ENCODE measurements at regions not wholly inside any gene's neighbourhood (a gene's known extent, or its start where the extent isn't known, plus 50 kb on each side); places are given as distances from the start of the nearest gene placed in this dataset.

DNA sequence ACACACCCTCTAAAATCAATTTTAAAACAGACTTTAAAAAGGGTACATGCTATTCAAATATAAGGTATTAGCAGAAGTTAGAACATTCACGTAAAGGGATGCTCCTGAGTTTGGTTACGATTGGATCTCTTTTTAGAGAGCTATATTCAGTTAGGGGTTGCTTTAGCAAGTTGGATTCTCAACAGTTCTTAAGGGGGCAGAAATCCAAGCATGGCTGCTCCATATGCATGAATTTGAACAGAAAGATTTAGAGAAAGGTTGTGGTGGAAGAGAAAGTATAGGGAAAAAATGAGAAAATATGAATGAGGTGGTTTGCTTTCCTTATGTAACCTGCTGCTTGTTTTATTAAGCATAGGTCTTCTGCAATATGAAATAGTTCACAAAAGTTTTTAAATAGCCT lies 855.1 kb downstream of the SORCS1 start:
- TF ChIP-seq, protein P1, sequence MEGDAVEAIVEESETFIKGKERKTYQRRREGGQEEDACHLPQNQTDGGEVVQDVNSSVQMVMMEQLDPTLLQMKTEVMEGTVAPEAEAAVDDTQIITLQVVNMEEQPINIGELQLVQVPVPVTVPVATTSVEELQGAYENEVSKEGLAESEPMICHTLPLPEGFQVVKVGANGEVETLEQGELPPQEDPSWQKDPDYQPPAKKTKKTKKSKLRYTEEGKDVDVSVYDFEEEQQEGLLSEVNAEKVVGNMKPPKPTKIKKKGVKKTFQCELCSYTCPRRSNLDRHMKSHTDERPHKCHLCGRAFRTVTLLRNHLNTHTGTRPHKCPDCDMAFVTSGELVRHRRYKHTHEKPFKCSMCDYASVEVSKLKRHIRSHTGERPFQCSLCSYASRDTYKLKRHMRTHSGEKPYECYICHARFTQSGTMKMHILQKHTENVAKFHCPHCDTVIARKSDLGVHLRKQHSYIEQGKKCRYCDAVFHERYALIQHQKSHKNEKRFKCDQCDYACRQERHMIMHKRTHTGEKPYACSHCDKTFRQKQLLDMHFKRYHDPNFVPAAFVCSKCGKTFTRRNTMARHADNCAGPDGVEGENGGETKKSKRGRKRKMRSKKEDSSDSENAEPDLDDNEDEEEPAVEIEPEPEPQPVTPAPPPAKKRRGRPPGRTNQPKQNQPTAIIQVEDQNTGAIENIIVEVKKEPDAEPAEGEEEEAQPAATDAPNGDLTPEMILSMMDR (IDR thresholded peaks at IDR 0.05), result no peak
- no peak for TF ChIP-seq REST (IDR thresholded peaks at IDR 0.05; ENCODE audit: insufficient read depth in 1 of 2, low read depth in 2 of 2, low read length in 1 of 2)
- no peak for TF ChIP-seq POLR2AphosphoS5 (IDR thresholded peaks at IDR 0.05; ENCODE audit: low read depth, low read length)
- TF ChIP-seq TCF7L2 (IDR thresholded peaks at IDR 0.05; ENCODE audit: low read depth, low read length), result no peak

Data from Panc1 (cell line).